IMR-90 (cell line): ENCODE measurements at regions not wholly inside any gene's neighbourhood (a gene's known extent, or its start where the extent isn't known, plus 50 kb on each side); places are given as distances from the start of the nearest gene placed in this dataset.

Source experiments
- ATAC-seq: fragments of 200-7000 bp; cut with Tn5 transposase; 2 replicates; pipeline ENCODE4 v1.9.1; 2020; ENCODE audit warnings: low read depth, mild to moderate bottlenecking, moderate library complexity
- BruUV-seq: library from RNA; stranded (reverse); fragments of 400-500 nt; replicated peaks from 2 replicates; lab custom pipeline; 2021; lab: Mats Ljungman, UMichigan
- CTCF ChIA-PET: fragments of 300-600 bp; formaldehyde crosslinking; extraction: SDS; loops from one replicate; lab custom pipeline; 2021; ENCODE audit warnings: antibody characterized with exemption; lab: Yijun Ruan, JAX
- POLR2A ChIA-PET: fragments of 300-600 bp; sonication (Branson Sonifier 250); formaldehyde crosslinking; loops from one replicate; lab custom pipeline; 2022; ENCODE audit warnings: antibody characterized with exemption; ENCODE audit not compliant: unreplicated experiment; lab: Charles Lee
- DNase-seq: peaks from one replicate; pipeline ENCODE4 v3.0.0; 2013
- H2AFZ ChIP-seq: replicated peaks from 2 replicates; pipeline ENCODE3; 2013; ENCODE audit warnings: low read length, mild to moderate bottlenecking; ENCODE audit not compliant: poor library complexity
- H2AK5ac ChIP-seq: 2 replicates; pipeline ENCODE4 v1.6.1; 2013; ENCODE audit warnings: low read depth, low read length, inconsistent platforms
- H2AK9ac ChIP-seq: replicated peaks from 2 replicates; pipeline ENCODE3; 2013; ENCODE audit warnings: mild to moderate bottlenecking, low read depth, low read length, moderate library complexity; ENCODE audit not compliant: poor library complexity
- H2BK120ac ChIP-seq: 2 replicates; pipeline ENCODE4 v1.6.1; 2013; ENCODE audit warnings: low read depth, low read length, inconsistent platforms
- H2BK15ac ChIP-seq: 3 replicates; pipeline ENCODE4 v1.6.1; 2013; ENCODE audit warnings: low read depth, low read length, inconsistent platforms
- H2BK20ac ChIP-seq: 2 replicates; pipeline ENCODE4 v1.6.1; 2013; ENCODE audit warnings: low read depth, mild to moderate bottlenecking, inconsistent platforms, low read length, moderate library complexity
- H2BK5ac ChIP-seq: 2 replicates; pipeline ENCODE4 v1.6.1; 2013; ENCODE audit warnings: mild to moderate bottlenecking, low read depth, low read length, inconsistent platforms; ENCODE audit not compliant: poor library complexity, severe bottlenecking
- H3K14ac ChIP-seq: replicated peaks from 2 replicates; pipeline ENCODE4 v1.6.1; 2013; ENCODE audit warnings: low read depth, low read length, inconsistent platforms
- H3K18ac ChIP-seq: 2 replicates; pipeline ENCODE4 v1.6.1; 2013; ENCODE audit warnings: low read depth, low read length, control low read depth
- H3K23ac ChIP-seq: 2 replicates; pipeline ENCODE4 v1.6.1; 2013; ENCODE audit warnings: low read depth, low read length, inconsistent platforms
- H3K27ac ChIP-seq: 2 replicates; pipeline ENCODE4 v1.5.1; 2013; ENCODE audit warnings: mild to moderate bottlenecking, control low read depth, low read length; ENCODE audit not compliant: insufficient read depth
- H3K27me3 ChIP-seq: 2 replicates; pipeline ENCODE4 v1.6.1; 2013; ENCODE audit warnings: low read length; ENCODE audit not compliant: control insufficient read depth, insufficient read depth
- H3K36me3 ChIP-seq: 2 replicates; pipeline ENCODE4 v1.6.1; 2013; ENCODE audit warnings: low read length, mixed read lengths; ENCODE audit not compliant: control insufficient read depth, insufficient read depth
- H3K4ac ChIP-seq: 2 replicates; pipeline ENCODE4 v1.6.1; 2013; ENCODE audit warnings: low read depth, low read length, inconsistent platforms
- H3K4me1 ChIP-seq: 2 replicates; pipeline ENCODE4 v1.6.1; 2013; ENCODE audit warnings: low read length, mixed read lengths; ENCODE audit not compliant: control insufficient read depth, insufficient read depth
- H3K4me2 ChIP-seq: 2 replicates; pipeline ENCODE4 v1.6.1; 2013; ENCODE audit warnings: low read depth, mild to moderate bottlenecking, control low read depth, low read length, moderate library complexity
- H3K4me3 ChIP-seq: 2 replicates; pipeline ENCODE4 v1.5.1; 2013; ENCODE audit warnings: low read depth, mild to moderate bottlenecking, control low read depth, low read length, moderate library complexity; ENCODE audit not compliant: insufficient read depth
- H3K56ac ChIP-seq: 2 replicates; pipeline ENCODE4 v1.6.1; 2013; ENCODE audit warnings: low read length, inconsistent platforms; ENCODE audit not compliant: insufficient read depth; ENCODE audit errors: extremely low read depth
- H3K79me1 ChIP-seq, 2 experiments: 2 replicates each; pipeline ENCODE4 v1.6.1; 2013; ENCODE audit warnings: low read length in 2 of 2, inconsistent platforms in 1 of 2, low read depth in 1 of 2
- H3K9ac ChIP-seq: 2 replicates; pipeline ENCODE4 v1.6.1; 2013; ENCODE audit warnings: low read depth, low read length, control low read depth
- H3K9me1 ChIP-seq: 2 replicates; pipeline ENCODE4 v1.6.1; 2013; ENCODE audit warnings: low read length, inconsistent platforms; ENCODE audit not compliant: insufficient read depth
- H3K9me3 ChIP-seq: 2 replicates; pipeline ENCODE4 v1.6.1; 2013; ENCODE audit warnings: low read length; ENCODE audit not compliant: control insufficient read depth, insufficient read depth
- H4K20me1 ChIP-seq: 2 replicates; pipeline ENCODE4 v1.6.1; 2013; ENCODE audit warnings: low read length, inconsistent platforms; ENCODE audit not compliant: insufficient read depth
- H4K5ac ChIP-seq: 2 replicates; pipeline ENCODE4 v1.6.1; 2013; ENCODE audit warnings: mild to moderate bottlenecking, low read depth, low read length, control low read depth
- H4K8ac ChIP-seq, 2 experiments: 2 replicates each; pipeline ENCODE4 v1.6.1; 2013; ENCODE audit warnings: low read depth in 2 of 2, low read length in 2 of 2, control low read depth in 1 of 2, inconsistent platforms in 1 of 2
- H4K91ac ChIP-seq: 2 replicates; pipeline ENCODE4 v1.6.1; 2013; ENCODE audit warnings: low read depth, low read length, inconsistent platforms; ENCODE audit not compliant: insufficient read depth
- SMC3 ChIP-seq: fragments of 150-350 bp; IDR thresholded peaks from 2 replicates; pipeline ENCODE4 v1.6.1; 2016; ENCODE audit warnings: low read depth, mild to moderate bottlenecking, antibody characterized with exemption, low read length, moderate library complexity
- WGBS, 2 experiments: methylation state at CpG; one replicate each; pipeline versions ENCODE4 v1.1.5 to v1.1.7; 2013; ENCODE audit warnings: missing lambda C conversion rate in 2 of 2; ENCODE audit not compliant: insufficient read length in 1 of 2; ENCODE audit errors: extremely low coverage in 2 of 2; 5-methylcytosine and 5-hydroxymethylcytosine counted together
- dilution Hi-C: fragments of 300-500 bp; cut with HindIII; formaldehyde crosslinking; loops from one replicate; pipeline ENCODE4 v1.14.3; 2018; ENCODE audit warnings: low sequenced_read_pairs; ENCODE audit not compliant: unreplicated experiment
- in situ Hi-C: fragments of 300-500 bp; cut with MboI; formaldehyde crosslinking; loops from 3 replicates; pipeline ENCODE4 v1.14.3; 2019; ENCODE audit warnings: low sequenced_read_pairs, inconsistent platforms, mixed read lengths
- intact Hi-C: fragments of 100-400 bp; cut with micrococcal nuclease; formaldehyde crosslinking; loops from 2 replicates; pipeline ENCODE4 v1.10.0; 2022
- TF ChIP-seq, protein P1 (sequence below): fragments of 150-350 bp; IDR thresholded peaks from 2 replicates; pipeline ENCODE4 v1.6.1; 2016; ENCODE audit warnings: low read depth, mild to moderate bottlenecking, low read length, moderate library complexity, borderline replicate concordance

DNA sequence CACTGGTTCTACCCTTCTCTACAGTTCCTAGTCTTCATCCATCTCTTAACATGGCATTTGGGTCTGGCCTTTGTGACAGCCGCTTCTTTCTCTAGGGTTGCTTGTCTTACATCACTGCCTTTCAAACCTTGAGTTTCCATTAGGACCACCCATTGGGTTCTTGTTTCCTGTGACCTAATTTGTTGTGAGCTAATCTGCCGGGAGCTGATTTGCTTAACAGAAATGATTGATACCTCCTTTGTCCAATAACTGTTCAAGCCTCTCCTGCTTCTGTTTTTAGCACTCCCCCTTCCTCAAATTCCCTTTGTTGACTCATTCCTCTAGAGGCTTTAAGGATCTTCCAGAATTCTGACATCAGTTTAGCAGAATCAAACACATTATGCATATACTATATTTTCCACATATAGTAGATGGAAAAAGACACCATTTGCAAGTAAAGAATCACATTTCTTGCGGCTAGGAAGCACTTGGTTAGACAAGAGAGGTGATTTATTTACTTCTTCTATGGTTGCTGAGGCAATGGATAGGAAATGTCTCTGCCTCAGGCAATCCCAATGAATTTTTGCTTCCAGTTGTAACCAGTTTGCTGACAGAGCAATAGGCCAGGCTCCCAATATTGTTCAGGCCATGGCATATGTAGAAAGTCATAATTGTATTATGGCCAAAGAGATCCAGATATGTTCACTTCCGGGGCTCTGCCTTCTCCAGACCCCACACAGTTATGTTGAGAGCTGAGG is 130.7 kb downstream of the SNX19 start (continued):
- no peak for TF ChIP-seq SMC3

DNA sequence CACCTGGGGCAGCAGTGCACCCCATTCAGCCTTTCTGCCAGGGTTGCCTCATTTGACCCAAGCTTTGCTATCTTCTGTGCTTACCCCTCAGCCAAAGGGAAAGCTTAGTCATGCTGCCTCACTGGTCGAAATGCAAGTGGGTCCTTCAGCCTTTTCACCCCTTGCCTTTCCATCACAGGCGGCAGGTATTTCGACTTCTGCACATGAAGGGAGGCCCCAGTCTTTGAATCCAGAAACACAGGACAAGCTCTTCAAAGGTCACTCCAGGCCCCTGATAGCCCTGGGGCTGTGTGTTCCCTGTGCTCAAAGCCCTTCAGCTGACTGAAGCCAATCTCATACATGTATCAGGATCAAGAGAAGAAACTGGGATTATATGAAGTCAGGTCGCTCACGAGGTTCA is 129.7 kb downstream of the SNX19 start:
- H2BK5ac ChIP-seq: no peak overlapping the region
- H3K4me2 ChIP-seq: no peak overlapping the region
- peak overlapping the region; percentile 75; the same call in 1 of the 2 replicates for H3K27ac ChIP-seq
- H3K27me3 ChIP-seq: peaks cover 2% of the 10 kb centered on the region; the same call in 1 of the 2 replicates
- H3K4me1 ChIP-seq: peaks cover 20% of the 10 kb centered on the region
- no TSS peak for BruUV-seq
- H3K18ac ChIP-seq: peak overlapping the region; percentile 39; the same call in 1 of the 2 replicates
- peak overlapping the region; percentile 49 for H2AK5ac ChIP-seq
- H3K23ac ChIP-seq: no peak overlapping the region
- 0 out of 3 replicates have a peak overlapping the region, but pooled peaks have one; percentile 30 for H2BK15ac ChIP-seq
- H3K4me3 ChIP-seq: no peak overlapping the region
- H4K91ac ChIP-seq: peak overlapping the region; percentile 68; the same call in 1 of the 2 replicates
- peak overlapping the region; percentile 17 for H2AFZ ChIP-seq
- intact Hi-C loops: no loop called here
- CTCF ChIA-PET: no interaction called here
- H3K14ac ChIP-seq: peak overlapping the region; percentile 62; the same call in 1 of the 2 replicates
- H2BK120ac ChIP-seq: peak overlapping the region; percentile 71; the same call in 1 of the 2 replicates
- peak overlapping the region; percentile 70 for H3K4ac ChIP-seq
- H4K8ac ChIP-seq: peak overlapping the region in 1 of 2 experiments; percentile 30; a peak in 1 of 4 replicates
- WGBS, 2 experiments: 78% methylated on average over 3 of the region's 5 CpGs; no CpG with 5 or more reads in 1 of the 2 experiments
- no peaks in the 10 kb centered on the region for H4K20me1 ChIP-seq
- no peak overlapping the region; the same call in 1 of the 2 replicates for H3K9ac ChIP-seq
- TF ChIP-seq, protein P1, sequence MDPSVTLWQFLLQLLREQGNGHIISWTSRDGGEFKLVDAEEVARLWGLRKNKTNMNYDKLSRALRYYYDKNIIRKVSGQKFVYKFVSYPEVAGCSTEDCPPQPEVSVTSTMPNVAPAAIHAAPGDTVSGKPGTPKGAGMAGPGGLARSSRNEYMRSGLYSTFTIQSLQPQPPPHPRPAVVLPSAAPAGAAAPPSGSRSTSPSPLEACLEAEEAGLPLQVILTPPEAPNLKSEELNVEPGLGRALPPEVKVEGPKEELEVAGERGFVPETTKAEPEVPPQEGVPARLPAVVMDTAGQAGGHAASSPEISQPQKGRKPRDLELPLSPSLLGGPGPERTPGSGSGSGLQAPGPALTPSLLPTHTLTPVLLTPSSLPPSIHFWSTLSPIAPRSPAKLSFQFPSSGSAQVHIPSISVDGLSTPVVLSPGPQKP: no peak
- peak overlapping the region; percentile 50; the same call in 1 of the 2 replicates for H2BK20ac ChIP-seq
- in situ Hi-C loops: no loop called here
- H3K9me1 ChIP-seq: peaks cover 7% of the 10 kb centered on the region
- peak overlapping the region; percentile 79; the same call in 1 of the 2 replicates for H4K5ac ChIP-seq
- DNase-seq (no peak), ATAC-seq (no peak)
- dilution Hi-C loops: no loop called here
- no peak overlapping the region for H2AK9ac ChIP-seq
- no peaks in the 10 kb centered on the region for H3K36me3 ChIP-seq
- no peaks in the 10 kb centered on the region for H3K79me1 ChIP-seq
- POLR2A ChIA-PET: no interaction called here
- H3K56ac ChIP-seq: no peak overlapping the region
- peaks cover 13% of the 10 kb centered on the region for H3K9me3 ChIP-seq
